ENCODE measurements at regions not wholly inside any gene's neighbourhood (a gene's known extent, or its start where the extent isn't known, plus 50 kb on each side); places are given as distances from the start of the nearest gene placed in this dataset.

GRCh38 chr10:33448421-33449140 is 114.1 kb upstream of the NRP1 start:
- no peak for DNase-seq (ENCODE audit: low read depth)
- no peak for TF ChIP-seq CTCF (IDR thresholded peaks at IDR 0.05; ENCODE audit: control insufficient read depth, insufficient read depth, low read depth, low read length, missing control alignments)
- H3K4me3 ChIP-seq (ENCODE audit: control insufficient read depth, low read depth, low read length): no peak overlapping the region

- no peak overlapping the region for H3K4me3 ChIP-seq (ENCODE audit: control insufficient read depth, low read depth, low read length)
- no peak for DNase-seq (ENCODE audit: low read depth)
- no peak for TF ChIP-seq CTCF (IDR thresholded peaks at IDR 0.05; ENCODE audit: control insufficient read depth, insufficient read depth, low read depth, low read length, missing control alignments)
Observed at GRCh38 chr10:33441561-33441960, 107.1 kb upstream of the NRP1 start.

- DNase-seq (ENCODE audit: low read depth): no peak
- no peak overlapping the region for H3K4me3 ChIP-seq (ENCODE audit: control insufficient read depth, low read depth, low read length)
- TF ChIP-seq CTCF (IDR thresholded peaks at IDR 0.05; ENCODE audit: control insufficient read depth, insufficient read depth, low read depth, low read length, missing control alignments): no peak
Observed at GRCh38 chr10:33434933-33435332, 100.5 kb upstream of the NRP1 start.

- no peak for TF ChIP-seq CTCF (IDR thresholded peaks at IDR 0.05; ENCODE audit: control insufficient read depth, insufficient read depth, low read depth, low read length, missing control alignments)
- H3K4me3 ChIP-seq (ENCODE audit: control insufficient read depth, low read depth, low read length): no peak overlapping the region
- DNase-seq (ENCODE audit: low read depth): no peak
Observed at GRCh38 chr10:33428682-33429081, 94.2 kb upstream of the NRP1 start.

- TF ChIP-seq CTCF (IDR thresholded peaks at IDR 0.05; ENCODE audit: control insufficient read depth, insufficient read depth, low read depth, low read length, missing control alignments): no peak
- no peak for DNase-seq (ENCODE audit: low read depth)
- H3K4me3 ChIP-seq (ENCODE audit: control insufficient read depth, low read depth, low read length): no peak overlapping the region
Observed at GRCh38 chr10:33423154-33423529, 88.7 kb upstream of the NRP1 start.

- DNase-seq (ENCODE audit: low read depth): no peak
Observed at GRCh38 chr10:33422471-33423153, 88.1 kb upstream of the NRP1 start.

More at GRCh38 chr10:33422471-33423153, 88.1 kb upstream of the NRP1 start:
- TF ChIP-seq CTCF (IDR thresholded peaks at IDR 0.05; ENCODE audit: control insufficient read depth, insufficient read depth, low read depth, low read length, missing control alignments): no peak
- no peak overlapping the region for H3K4me3 ChIP-seq (ENCODE audit: control insufficient read depth, low read depth, low read length)

All from AG09309 (cell line).